Astrocyte of the cerebellum (primary cell): ENCODE measurements at regions not wholly inside any gene's neighbourhood (a gene's known extent, or its start where the extent isn't known, plus 50 kb on each side); places are given as distances from the start of the nearest gene placed in this dataset.

Experiments used
- DNase-seq: peaks from one replicate; pipeline ENCODE4 v3.0.0-alpha.2; 2011; ENCODE audit warnings: low read depth
- H3K4me3 ChIP-seq: 2 replicates; pipeline ENCODE4 v1.5.1; 2011; ENCODE audit warnings: mild to moderate bottlenecking, low read depth, low read length, moderate library complexity
- in situ Hi-C: cut with HindIII; loops from 2 replicates; pipeline ENCODE4 v1.10.0; 2017; ENCODE audit warnings: low sequenced_read_pairs
- TF ChIP-seq, protein P1 (sequence below): IDR thresholded peaks from 2 replicates; pipeline ENCODE4 v1.5.1; 2012; ENCODE audit warnings: low read length, low read depth, moderate library complexity, mild to moderate bottlenecking; ENCODE audit errors: missing control alignments

DNA sequence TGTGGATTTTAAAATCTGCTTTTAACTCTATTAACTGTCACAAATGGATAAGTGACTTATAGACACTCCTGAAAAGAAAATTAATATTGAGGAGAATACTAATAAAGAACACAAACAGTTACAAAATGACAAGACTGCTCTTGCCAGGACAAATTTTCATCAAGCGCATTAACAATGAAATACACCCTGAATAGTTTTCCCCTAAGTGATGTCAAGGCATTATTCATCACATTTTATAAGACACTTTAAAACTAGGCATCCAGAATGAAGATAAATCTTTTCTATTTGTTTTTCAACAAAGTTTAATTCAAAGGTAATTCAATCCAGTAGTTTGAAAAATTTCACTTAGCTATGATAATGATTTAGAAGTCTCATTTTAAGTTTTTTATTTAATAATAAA lies 110.5 kb upstream of the SEC61G start:
- DNase-seq, result no peak
- in situ Hi-C loops, result no loop called here
- no peak overlapping the region for H3K4me3 ChIP-seq
- TF ChIP-seq, protein P1, sequence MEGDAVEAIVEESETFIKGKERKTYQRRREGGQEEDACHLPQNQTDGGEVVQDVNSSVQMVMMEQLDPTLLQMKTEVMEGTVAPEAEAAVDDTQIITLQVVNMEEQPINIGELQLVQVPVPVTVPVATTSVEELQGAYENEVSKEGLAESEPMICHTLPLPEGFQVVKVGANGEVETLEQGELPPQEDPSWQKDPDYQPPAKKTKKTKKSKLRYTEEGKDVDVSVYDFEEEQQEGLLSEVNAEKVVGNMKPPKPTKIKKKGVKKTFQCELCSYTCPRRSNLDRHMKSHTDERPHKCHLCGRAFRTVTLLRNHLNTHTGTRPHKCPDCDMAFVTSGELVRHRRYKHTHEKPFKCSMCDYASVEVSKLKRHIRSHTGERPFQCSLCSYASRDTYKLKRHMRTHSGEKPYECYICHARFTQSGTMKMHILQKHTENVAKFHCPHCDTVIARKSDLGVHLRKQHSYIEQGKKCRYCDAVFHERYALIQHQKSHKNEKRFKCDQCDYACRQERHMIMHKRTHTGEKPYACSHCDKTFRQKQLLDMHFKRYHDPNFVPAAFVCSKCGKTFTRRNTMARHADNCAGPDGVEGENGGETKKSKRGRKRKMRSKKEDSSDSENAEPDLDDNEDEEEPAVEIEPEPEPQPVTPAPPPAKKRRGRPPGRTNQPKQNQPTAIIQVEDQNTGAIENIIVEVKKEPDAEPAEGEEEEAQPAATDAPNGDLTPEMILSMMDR, result no peak

DNA sequence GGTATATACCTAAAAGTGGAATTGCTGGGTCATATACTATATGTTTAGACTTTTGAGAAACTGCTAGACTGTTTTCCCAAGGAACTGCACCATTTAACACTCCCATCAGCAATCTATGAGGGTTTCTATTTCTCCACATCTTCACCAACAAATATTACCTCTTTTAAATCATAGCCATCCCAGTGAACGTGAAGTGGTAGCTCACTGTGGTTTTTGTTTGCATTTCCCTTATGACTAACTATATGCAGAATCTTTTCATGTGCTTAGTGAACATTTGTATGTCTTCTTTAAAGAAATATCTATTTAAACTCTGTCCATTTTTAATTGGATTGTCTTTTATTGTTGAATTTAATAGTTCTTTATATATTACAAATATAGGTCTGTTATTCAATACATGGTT lies 115.8 kb upstream of the SEC61G start:
- TF ChIP-seq, protein P1, result no peak
- H3K4me3 ChIP-seq, result no peak overlapping the region
- no peak for DNase-seq
- in situ Hi-C loops, result no loop called here

DNA sequence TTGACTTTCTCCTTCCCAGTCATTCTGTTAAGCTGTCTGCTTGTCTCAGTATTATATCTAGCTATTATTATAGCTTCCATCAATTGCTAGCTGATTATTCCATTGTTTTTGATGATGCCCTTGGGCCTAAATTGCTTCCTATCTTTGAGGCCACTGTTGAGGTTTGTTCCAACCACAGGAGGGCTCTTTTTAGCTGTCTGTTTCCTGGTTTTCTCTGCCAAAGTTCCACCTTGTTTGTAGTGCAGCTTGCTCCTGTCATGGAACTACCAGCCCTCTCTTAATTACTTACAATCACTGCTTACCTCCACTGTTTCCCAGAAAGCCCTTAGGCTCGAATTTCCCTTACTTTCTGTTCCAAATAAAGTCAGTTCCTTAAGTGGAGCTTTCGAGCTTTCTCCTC lies 118.7 kb upstream of the SEC61G start:
- H3K4me3 ChIP-seq, result no peak overlapping the region
- TF ChIP-seq, protein P1, result no peak
- DNase-seq, result no peak
- in situ Hi-C loops, result no loop called here

DNA sequence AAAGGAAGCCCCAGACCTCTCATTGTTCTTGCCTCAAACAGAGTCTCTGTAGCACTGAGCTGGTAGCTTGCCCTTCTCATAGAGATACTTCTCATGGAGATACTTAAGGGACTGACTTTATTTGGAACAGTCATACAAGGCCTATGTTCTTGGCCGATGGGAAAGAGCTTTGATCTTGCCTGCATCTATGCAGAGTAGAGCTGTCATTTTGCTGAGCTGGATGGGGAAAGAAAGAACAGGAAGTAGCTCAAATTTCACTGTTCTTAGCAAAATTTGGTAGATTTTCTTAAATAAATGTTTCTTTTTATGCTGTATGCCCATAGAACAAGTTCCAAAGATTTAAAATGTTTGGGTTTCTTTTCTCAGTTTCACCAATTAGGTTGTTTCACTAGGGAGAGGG lies 119.3 kb upstream of the SEC61G start:
- DNase-seq, result no peak
- no peak overlapping the region for H3K4me3 ChIP-seq
- TF ChIP-seq, protein P1, result no peak
- in situ Hi-C loops, result no loop called here

DNA sequence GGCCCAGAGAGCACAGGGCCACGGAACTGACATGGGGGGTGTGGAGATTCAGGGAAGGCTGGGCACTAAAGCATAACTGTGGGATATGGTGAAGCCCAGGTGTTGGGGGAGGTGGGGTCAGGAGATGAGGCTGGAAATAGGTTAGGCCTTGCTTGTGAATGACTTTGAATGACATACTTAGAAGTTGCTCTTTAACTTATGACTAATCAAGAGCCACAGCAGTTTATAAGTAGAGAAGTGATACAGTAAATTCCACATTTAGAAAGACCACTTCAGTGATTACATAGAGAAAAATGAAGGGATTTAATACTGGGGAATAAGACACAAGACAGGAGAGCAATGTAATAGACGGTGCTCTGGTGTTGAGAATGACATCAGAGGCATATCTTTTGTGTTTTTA lies 120.8 kb upstream of the SEC61G start:
- in situ Hi-C loops, result no loop called here
- H3K4me3 ChIP-seq, result no peak overlapping the region
- TF ChIP-seq, protein P1, result no peak
- DNase-seq, result no peak

DNA sequence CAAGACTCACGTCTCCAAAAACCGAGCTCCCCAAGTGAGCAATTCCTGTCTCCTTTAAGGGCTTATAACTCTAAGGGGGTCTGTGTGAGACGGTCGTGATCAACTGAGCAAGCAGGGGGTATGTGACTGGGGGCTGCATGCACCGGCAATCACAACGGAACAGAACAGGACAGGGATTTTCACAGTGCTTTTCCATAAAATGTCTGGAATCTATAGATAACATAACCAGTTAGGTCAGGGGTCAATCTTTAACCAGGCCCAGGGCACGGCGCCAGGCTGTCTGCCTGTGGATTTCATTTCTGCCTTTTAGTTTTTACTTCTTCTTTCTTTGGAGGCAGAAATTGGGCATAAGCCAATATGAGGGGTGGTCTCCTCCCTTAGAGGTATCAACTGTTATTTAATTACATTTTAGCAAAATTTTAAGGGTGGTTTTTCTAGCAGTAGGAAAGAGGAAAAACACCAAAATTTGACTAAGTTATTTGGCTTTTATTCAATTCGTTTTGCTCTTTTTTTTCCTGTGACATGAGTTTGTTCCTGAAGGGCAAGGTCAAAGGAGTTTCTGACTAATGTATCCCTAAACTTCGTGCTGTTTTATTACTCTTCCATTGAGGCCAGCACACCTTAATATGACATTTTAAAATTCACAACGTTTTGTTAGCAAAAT lies 121.4 kb upstream of the SEC61G start:
- in situ Hi-C loops, result no loop called here
- no peak overlapping the region for H3K4me3 ChIP-seq
- no peak for DNase-seq
- TF ChIP-seq, protein P1, result no peak
